CD4-positive, alpha-beta T cell treated with Interleukin-17A for 1 hour (primary cell): ENCODE measurements at regions not wholly inside any gene's neighbourhood (a gene's known extent, or its start where the extent isn't known, plus 50 kb on each side); places are given as distances from the start of the nearest gene placed in this dataset.

Experiments used
- DNase-seq: peaks from one replicate; pipeline ENCODE4 v3.0.0-alpha.2; 2020

DNA sequence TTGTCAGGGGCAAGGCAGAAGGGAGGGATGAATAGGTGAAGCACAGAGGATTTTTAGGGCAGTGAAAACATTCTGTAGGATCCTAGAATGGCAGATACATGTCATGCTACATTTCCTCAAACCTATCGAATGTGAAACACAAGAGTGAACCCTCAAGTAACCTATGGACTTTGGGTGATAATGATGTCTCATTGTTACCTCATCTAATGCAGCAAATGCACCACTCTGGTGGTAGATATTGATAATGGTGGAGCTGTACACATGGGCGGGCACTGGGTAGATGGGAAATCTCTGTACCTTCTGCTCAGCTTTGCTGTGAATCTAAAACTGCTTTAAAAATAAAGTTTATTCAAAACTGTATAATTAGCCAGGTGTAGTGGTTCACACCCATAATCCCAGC, 95.2 kb upstream of the NCK2 start:
- no peak for DNase-seq

- no peak for DNase-seq
Measured at GRCh38 chr2:105647731-105648130, 97.0 kb upstream of the NCK2 start.

DNA sequence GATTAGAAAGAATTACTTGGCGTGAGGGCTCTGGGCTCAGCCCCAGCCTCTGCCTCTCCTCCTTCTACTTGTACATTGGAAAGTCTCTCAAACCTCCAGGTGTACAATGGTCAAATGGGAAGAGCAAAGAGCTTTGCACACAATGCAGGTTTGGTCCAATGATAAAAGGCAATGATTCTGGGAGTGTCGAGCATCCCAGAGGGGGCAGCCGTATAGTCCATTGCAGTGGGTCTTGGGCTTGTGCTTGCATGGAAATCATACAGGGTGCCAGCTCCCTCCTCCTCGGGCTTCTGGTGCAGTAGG, 98.0 kb upstream of the NCK2 start:
- no peak for DNase-seq

GRCh38 chr2:105645938-105646773, 98.6 kb upstream of the NCK2 start:
- no peak for DNase-seq

- DNase-seq: no peak
Measured at GRCh38 chr2:105645031-105645937, 99.4 kb upstream of the NCK2 start.

DNA sequence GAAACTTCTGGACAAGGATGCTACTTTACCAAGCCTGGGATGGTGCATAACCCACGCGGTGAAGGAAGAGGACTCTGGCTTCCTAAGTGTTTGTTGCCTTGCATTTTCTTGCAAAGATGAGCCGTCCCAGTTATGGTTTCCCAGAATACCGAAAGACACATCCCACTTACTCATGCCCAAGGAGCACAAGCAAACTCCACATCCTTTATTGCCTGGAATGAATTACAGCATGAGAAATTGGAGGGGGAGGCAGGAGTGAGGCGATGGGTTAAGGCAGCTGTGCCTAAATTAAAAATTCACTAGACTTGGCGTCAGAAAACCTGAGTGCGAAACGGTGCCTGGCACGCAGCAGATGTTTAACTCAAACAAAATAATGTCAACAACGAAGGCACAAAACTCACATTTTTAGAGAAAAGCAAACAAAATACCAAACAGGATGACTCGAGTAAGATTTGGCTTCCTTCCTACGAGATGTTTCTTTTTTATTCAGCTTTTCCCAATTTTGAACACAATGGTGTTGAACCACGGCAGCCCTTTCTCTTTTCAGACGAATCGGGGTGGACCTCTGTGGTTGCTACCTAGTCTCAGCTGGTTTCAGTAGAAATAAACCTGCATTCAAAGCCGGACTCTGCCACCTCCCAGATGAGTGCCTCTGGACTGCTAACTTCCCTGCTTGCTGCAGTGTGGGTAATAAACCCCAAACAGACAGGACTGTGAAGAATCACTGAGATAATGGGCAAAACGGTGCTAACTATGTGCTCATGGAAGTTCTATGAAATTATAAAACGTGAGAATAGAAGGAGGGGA, 100.3 kb upstream of the NCK2 start:
- DNase-seq: no peak

- no peak for DNase-seq
Measured at GRCh38 chr2:105643405-105644173, 101.1 kb upstream of the NCK2 start.

- DNase-seq: no peak
Measured at GRCh38 chr2:105641389-105641811, 103.3 kb upstream of the NCK2 start.

DNA sequence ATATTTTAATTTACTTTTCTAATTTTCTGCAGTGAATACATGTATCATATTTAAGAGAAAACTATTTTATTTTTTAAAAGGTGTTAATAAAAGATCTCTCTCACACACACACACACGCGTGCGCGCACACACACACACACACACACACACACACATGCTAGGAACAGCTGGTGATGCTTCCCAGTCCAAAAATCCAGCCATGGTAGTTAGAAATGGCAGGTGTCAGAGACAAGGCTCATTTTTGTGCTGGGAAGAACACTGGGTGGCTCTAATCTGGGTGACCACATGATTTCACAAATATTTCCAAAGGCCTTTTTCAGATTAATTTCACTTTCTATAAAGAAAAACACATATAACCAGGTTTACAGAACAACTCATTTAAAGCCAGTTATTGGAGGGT, 104.5 kb upstream of the NCK2 start:
- DNase-seq: no peak

GRCh38 chr2:105636109-105636740, 108.5 kb upstream of the NCK2 start:
- DNase-seq: no peak

GRCh38 chr2:105635564-105635963, 109.1 kb upstream of the NCK2 start:
- DNase-seq: no peak

DNA sequence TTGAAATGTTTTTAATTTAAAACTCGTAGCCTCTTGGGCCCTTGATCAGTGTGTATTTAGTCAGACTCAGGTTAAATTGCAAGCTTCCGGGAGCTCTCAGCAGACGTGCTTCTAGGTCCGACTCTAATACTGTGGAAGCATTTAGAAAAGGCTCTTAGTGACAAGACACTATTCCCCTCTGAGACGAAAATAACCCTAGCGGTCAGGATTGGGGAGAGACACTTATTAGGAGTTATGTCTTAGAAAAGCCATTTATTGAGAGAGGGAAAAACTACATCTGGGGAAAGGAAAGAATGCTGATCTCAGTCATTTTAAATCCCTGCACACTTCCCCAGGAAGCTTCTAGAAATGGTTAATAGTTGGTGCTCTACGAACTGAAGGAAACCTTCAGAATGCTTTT, 110.5 kb upstream of the NCK2 start:
- no peak for DNase-seq

GRCh38 chr2:105631922-105632321, 112.8 kb upstream of the NCK2 start:
- no peak for DNase-seq

DNA sequence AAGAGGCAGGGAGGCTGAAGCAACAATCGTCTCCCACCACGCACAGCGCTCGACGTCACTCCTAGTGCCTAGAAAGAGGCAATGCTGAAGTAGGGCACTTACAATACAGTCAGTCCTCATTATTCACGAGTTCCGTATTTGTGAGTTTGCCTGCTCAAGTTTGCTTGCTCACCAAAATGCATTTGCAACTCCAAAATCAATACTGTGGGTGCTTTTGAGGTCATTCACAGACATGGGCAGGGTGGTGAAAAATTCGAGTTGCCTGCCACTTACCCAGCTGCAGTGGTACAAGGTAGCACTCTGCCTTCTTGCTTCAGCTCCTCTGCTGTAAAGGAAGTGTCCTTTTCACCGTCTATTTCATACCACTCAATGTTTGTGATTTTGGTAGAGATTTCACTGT, 113.7 kb upstream of the NCK2 start:
- no peak for DNase-seq

GRCh38 chr2:105629634-105630033, 115.1 kb upstream of the NCK2 start:
- no peak for DNase-seq

DNA sequence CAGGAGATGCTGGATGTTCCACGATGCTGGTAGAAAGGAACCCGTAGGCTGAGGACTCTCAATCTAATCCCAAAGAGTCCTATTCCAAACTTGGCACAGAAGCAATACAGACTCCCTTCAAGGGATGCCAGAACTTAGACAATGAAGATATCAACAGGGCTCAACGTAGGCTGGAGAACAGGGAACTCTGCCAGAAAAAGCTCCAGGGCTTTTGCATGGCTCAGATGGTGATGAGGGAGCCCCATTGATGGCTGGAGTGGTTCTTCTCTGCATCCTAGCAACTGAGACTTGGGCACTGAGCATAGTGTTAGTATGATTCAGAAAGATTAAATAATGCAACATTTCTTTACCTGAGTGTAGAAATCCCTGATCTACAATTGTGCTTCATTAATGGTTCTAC, 117.2 kb upstream of the NCK2 start:
- DNase-seq: no peak

DNA sequence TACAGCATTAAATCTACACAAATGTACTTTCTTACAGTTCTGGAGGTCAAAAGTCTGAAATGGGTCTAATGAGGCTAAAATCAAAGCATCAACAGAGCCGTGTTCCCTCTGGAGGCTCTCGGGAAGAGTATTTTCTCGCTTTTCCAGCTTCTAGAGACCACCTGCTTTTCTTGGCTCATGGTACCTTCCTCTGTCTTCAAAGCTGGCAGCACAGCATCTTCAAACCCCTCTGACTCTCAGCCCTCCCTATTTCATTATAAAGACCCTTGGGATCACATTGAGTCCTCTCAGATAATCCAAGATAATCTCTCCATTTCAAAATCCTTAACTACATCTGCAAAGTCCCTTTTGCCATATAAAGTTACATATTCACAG, 117.8 kb upstream of the NCK2 start:
- DNase-seq: no peak

- DNase-seq: no peak
Measured at GRCh38 chr2:105626212-105626965, 118.3 kb upstream of the NCK2 start.

DNA sequence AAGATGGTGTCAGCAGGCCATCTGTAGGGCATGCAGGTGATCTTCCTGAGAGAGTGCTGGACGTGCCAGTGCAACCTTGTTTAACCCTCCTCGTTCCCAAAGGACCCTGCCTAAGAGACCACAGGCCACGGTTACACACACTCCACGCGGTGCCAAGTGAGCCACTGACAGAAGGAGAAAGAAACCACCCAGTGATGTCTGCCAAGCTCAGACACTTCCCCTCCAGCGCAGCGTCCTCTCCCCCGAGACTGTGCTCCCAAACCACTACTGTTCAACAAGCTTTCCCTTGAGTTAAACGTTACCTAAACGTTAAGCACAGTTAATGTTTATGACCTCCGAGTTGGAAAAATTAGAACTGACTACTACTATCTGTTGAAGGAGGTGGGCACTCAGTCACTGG, 119.1 kb upstream of the NCK2 start:
- DNase-seq: no peak

GRCh38 chr2:105621038-105621437, 123.7 kb upstream of the NCK2 start:
- no peak for DNase-seq

DNA sequence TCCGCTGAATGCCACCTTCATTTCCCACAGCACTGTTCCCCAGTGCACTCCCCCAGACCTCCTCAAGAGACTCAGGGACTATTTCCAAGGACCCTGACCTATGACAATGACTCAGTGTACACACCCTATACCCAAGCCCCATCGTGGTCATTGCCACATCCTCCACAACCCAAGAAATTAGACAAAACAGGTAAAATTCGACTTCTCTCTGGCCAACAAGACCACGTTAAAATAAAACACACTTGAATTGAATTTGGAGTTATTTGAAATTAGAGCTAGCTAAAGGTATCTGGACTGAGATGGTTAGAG, 126.4 kb upstream of the NCK2 start:
- DNase-seq: no peak
